ENCODE measurements at regions not wholly inside any gene's neighbourhood (a gene's known extent, or its start where the extent isn't known, plus 50 kb on each side); places are given as distances from the start of the nearest gene placed in this dataset.

- no peak for DNase-seq (ENCODE audit: low read depth)
- no peak for TF ChIP-seq CTCF (IDR thresholded peaks at IDR 0.05; ENCODE audit: insufficient read depth, low read length, poor library complexity, severe bottlenecking)
- no peaks in the 10 kb centered on the region for H3K36me3 ChIP-seq (ENCODE audit: control insufficient read depth, insufficient read depth, low read length)
- H3K27me3 ChIP-seq (ENCODE audit: control insufficient read depth, insufficient read depth, low read length), result no peaks in the 10 kb centered on the region
- H3K4me3 ChIP-seq (ENCODE audit: low read depth, low read length), result no peak overlapping the region
Observed at GRCh38 chr3:68176600-68176999, 522.2 kb upstream of the SUCLG2 start.

- Histone ChIP-seq H3K27me3 (ENCODE audit: control insufficient read depth, insufficient read depth, low read length) (no peaks in the 10 kb centered on the region), H3K4me3 (ENCODE audit: low read depth, low read length) (no peak overlapping the region), H3K36me3 (ENCODE audit: control insufficient read depth, insufficient read depth, low read length) (no peaks in the 10 kb centered on the region)
- no peak for TF ChIP-seq CTCF (IDR thresholded peaks at IDR 0.05; ENCODE audit: insufficient read depth, low read length, poor library complexity, severe bottlenecking)
- no peak for DNase-seq (ENCODE audit: low read depth)
Observed at GRCh38 chr3:68173012-68173634, 518.7 kb upstream of the SUCLG2 start.

GRCh38 chr3:68172039-68172438, 517.6 kb upstream of the SUCLG2 start:
- Histone ChIP-seq H3K4me3 (ENCODE audit: low read depth, low read length) (no peak overlapping the region), H3K36me3 (ENCODE audit: control insufficient read depth, insufficient read depth, low read length) (no peaks in the 10 kb centered on the region), H3K27me3 (ENCODE audit: control insufficient read depth, insufficient read depth, low read length) (no peaks in the 10 kb centered on the region)
- TF ChIP-seq CTCF (IDR thresholded peaks at IDR 0.05; ENCODE audit: insufficient read depth, low read length, poor library complexity, severe bottlenecking), result no peak
- no peak for DNase-seq (ENCODE audit: low read depth)

GRCh38 chr3:68163968-68164367, 509.6 kb upstream of the SUCLG2 start:
- Histone ChIP-seq H3K27me3 (ENCODE audit: control insufficient read depth, insufficient read depth, low read length) (no peaks in the 10 kb centered on the region), H3K36me3 (ENCODE audit: control insufficient read depth, insufficient read depth, low read length) (no peaks in the 10 kb centered on the region), H3K4me3 (ENCODE audit: low read depth, low read length) (no peak overlapping the region)
- no peak for TF ChIP-seq CTCF (IDR thresholded peaks at IDR 0.05; ENCODE audit: insufficient read depth, low read length, poor library complexity, severe bottlenecking)
- no peak for DNase-seq (ENCODE audit: low read depth)

GRCh38 chr3:68163062-68163461, 508.6 kb upstream of the SUCLG2 start:
- Histone ChIP-seq H3K36me3 (ENCODE audit: control insufficient read depth, insufficient read depth, low read length) (no peaks in the 10 kb centered on the region), H3K27me3 (ENCODE audit: control insufficient read depth, insufficient read depth, low read length) (no peaks in the 10 kb centered on the region), H3K4me3 (ENCODE audit: low read depth, low read length) (no peak overlapping the region)
- DNase-seq (ENCODE audit: low read depth), result no peak
- TF ChIP-seq CTCF (IDR thresholded peaks at IDR 0.05; ENCODE audit: insufficient read depth, low read length, poor library complexity, severe bottlenecking), result no peak

GRCh38 chr3:68162644-68163043, 508.2 kb upstream of the SUCLG2 start:
- no peak for DNase-seq (ENCODE audit: low read depth)
- TF ChIP-seq CTCF (IDR thresholded peaks at IDR 0.05; ENCODE audit: insufficient read depth, low read length, poor library complexity, severe bottlenecking), result no peak
- Histone ChIP-seq H3K36me3 (ENCODE audit: control insufficient read depth, insufficient read depth, low read length) (no peaks in the 10 kb centered on the region), H3K27me3 (ENCODE audit: control insufficient read depth, insufficient read depth, low read length) (no peaks in the 10 kb centered on the region), H3K4me3 (ENCODE audit: low read depth, low read length) (no peak overlapping the region)

Measured in kidney epithelial cell (primary cell).